ENCODE measurements at regions not wholly inside any gene's neighbourhood (a gene's known extent, or its start where the extent isn't known, plus 50 kb on each side); places are given as distances from the start of the nearest gene placed in this dataset.

GRCh38 chr6:112879920-112880413 is 532.8 kb downstream of the RFPL4B start:
- Histone ChIP-seq H3K4me3 (replicated peaks; ENCODE audit: insufficient read depth, low read length) (no peak overlapping the region), H3K27me3 (ENCODE audit: insufficient read depth, poor library complexity, severe bottlenecking) (no peaks in the 10 kb centered on the region), H3K27ac (replicated peaks) (no peak overlapping the region)
- no peak for TF ChIP-seq POLR2AphosphoS5 (IDR thresholded peaks at IDR 0.05; ENCODE audit: low read depth)
- TF ChIP-seq CTCF (IDR thresholded peaks at IDR 0.05; ENCODE audit: insufficient read depth, low read length): no peak
- no peak for DNase-seq (ENCODE audit: low read depth in 1 of 2, low spot score in 1 of 2)

- no peak overlapping the region for H3K4me3 ChIP-seq (replicated peaks; ENCODE audit: insufficient read depth, low read length)
- TF ChIP-seq POLR2AphosphoS5 (IDR thresholded peaks at IDR 0.05; ENCODE audit: low read depth) (no peak), REST (IDR thresholded peaks at IDR 0.05; ENCODE audit: insufficient replicate concordance, low read depth) (no peak), GABPA (IDR thresholded peaks at IDR 0.05; ENCODE audit: low read depth) (no peak), SPI1 (IDR thresholded peaks at IDR 0.05; ENCODE audit: borderline replicate concordance, low read depth) (no peak), CTCF (IDR thresholded peaks at IDR 0.05; ENCODE audit: insufficient read depth, low read length) (no peak)
- H3K27ac ChIP-seq (replicated peaks): no peak overlapping the region
- no peak for DNase-seq (ENCODE audit: low read depth in 1 of 2, low spot score in 1 of 2)
- no peaks in the 10 kb centered on the region for H3K27me3 ChIP-seq (ENCODE audit: insufficient read depth, poor library complexity, severe bottlenecking)
Measured at GRCh38 chr6:112881027-112881426, 533.9 kb downstream of the RFPL4B start.

DNA sequence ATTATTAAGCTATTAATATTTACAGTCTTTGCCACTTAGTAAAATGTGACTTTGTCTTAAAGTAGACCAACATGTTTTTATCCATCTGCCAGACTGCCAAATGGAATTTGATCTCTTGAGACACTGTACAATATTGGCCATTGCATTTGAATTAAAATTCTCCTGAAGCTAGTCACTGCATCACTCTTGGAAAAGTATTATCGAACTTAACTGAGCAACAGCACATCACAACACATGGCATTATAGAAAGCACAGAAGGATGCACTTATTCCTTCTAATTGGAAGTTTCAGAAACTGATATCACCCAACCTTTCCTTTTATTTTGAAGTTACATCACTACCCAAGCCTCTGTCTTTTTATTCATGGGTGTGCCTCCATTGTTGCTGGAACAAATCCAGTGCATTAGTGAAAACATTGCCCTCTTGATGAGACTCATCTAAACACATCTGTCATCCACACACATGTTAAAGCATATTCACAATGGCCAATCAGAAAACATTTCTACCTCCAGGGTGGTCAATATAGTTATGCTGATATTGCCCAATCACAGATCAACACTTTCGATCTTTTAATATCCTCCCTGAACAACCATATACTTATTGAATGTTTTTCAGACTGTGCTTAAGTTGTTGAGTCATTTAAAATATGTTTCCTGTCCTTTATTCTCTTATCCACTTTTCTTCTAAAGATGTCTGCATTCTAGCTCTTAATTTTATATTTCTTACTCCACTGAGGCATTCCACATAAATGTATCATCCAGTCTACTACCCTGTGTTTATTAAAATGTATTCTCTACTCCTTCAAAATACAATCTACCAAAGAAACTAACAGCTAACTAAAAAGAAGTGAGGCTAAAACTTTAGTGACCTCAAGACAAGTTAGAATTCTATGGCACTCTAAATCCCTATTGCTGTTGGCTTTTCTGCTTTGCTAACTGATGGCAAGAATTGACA is 535.0 kb downstream of the RFPL4B start:
- DNase-seq (ENCODE audit: low read depth in 1 of 2, low spot score in 1 of 2): no peak
- TF ChIP-seq REST (IDR thresholded peaks at IDR 0.05; ENCODE audit: insufficient replicate concordance, low read depth): no peak
- no peak for TF ChIP-seq GABPA (IDR thresholded peaks at IDR 0.05; ENCODE audit: low read depth)
- TF ChIP-seq POLR2AphosphoS5 (IDR thresholded peaks at IDR 0.05; ENCODE audit: low read depth): no peak
- TF ChIP-seq CTCF (IDR thresholded peaks at IDR 0.05; ENCODE audit: insufficient read depth, low read length): no peak
- no peak for TF ChIP-seq SPI1 (IDR thresholded peaks at IDR 0.05; ENCODE audit: borderline replicate concordance, low read depth)
- Histone ChIP-seq H3K4me3 (replicated peaks; ENCODE audit: insufficient read depth, low read length) (no peak overlapping the region), H3K27ac (replicated peaks) (no peak overlapping the region), H3K27me3 (ENCODE audit: insufficient read depth, poor library complexity, severe bottlenecking) (no peaks in the 10 kb centered on the region)
